ENCODE measurements at regions not wholly inside any gene's neighbourhood (a gene's known extent, or its start where the extent isn't known, plus 50 kb on each side); places are given as distances from the start of the nearest gene placed in this dataset.

DNA sequence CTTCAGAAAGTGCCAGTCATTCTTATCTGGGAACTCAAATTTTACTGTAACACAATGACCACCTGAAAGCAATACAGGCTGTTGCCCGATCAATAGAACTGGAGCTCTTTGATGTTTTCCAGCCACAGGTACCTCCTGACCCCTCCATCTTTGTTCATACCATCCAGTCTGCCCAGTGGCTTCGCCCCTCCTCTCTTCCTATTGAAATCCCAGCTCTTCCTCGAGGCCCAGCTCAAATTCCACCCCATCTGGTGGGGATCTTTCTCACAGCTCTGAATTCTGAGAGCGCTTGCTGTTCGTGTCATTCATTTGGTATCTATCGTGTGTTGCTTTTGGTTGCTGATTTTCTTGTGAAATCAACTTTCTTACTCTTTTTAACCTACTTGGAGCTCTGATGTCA lies 87.9 kb upstream of the CNKSR3 start:
- no peak for TF ChIP-seq EZH2 (IDR thresholded peaks at IDR 0.05; ENCODE audit: low read length, unreplicated experiment)
- TF ChIP-seq, protein P1, sequence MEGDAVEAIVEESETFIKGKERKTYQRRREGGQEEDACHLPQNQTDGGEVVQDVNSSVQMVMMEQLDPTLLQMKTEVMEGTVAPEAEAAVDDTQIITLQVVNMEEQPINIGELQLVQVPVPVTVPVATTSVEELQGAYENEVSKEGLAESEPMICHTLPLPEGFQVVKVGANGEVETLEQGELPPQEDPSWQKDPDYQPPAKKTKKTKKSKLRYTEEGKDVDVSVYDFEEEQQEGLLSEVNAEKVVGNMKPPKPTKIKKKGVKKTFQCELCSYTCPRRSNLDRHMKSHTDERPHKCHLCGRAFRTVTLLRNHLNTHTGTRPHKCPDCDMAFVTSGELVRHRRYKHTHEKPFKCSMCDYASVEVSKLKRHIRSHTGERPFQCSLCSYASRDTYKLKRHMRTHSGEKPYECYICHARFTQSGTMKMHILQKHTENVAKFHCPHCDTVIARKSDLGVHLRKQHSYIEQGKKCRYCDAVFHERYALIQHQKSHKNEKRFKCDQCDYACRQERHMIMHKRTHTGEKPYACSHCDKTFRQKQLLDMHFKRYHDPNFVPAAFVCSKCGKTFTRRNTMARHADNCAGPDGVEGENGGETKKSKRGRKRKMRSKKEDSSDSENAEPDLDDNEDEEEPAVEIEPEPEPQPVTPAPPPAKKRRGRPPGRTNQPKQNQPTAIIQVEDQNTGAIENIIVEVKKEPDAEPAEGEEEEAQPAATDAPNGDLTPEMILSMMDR (conservative IDR thresholded peaks at IDR 0.05; ENCODE audit: low read depth, low read length), result no peak
